Activated CD4-positive, alpha-beta T cell treated with anti-CD3 and anti-CD28 coated beads, Interleukin-2, Interleukin-4, amounts not matched to agents 100 ng/mL and 50 ng/mL, durations not matched to agents 16 hours and 8 hours (primary cell): ENCODE measurements at regions not wholly inside any gene's neighbourhood (a gene's known extent, or its start where the extent isn't known, plus 50 kb on each side); places are given as distances from the start of the nearest gene placed in this dataset.
"Not testable (repeated sequence)": the region's sequence is repeated elsewhere in the genome, so short reads cannot be mapped to it uniquely, and the experiment has no call there.

Experiments used
- DNase-seq: peaks from one replicate; pipeline ENCODE4 v3.0.0-alpha.2; 2020; ENCODE audit warnings: low spot score

- DNase-seq = not testable (repeated sequence)
Observed at GRCh38 chr14:83919675-83920074, 1610.3 kb upstream of the FLRT2 start.

GRCh38 chr14:83923842-83924241, 1606.1 kb upstream of the FLRT2 start:
- no peak for DNase-seq

- DNase-seq = no peak
Observed at GRCh38 chr14:83924259-83924658, 1605.7 kb upstream of the FLRT2 start.

- no peak for DNase-seq
Observed at GRCh38 chr14:83940253-83940652, 1589.7 kb upstream of the FLRT2 start.

- DNase-seq = no peak
Observed at GRCh38 chr14:83958359-83958758, 1571.6 kb upstream of the FLRT2 start.

GRCh38 chr14:83960832-83961512, 1569.0 kb upstream of the FLRT2 start:
- DNase-seq = no peak

- DNase-seq = no peak
Observed at GRCh38 chr14:83969998-83970397, 1559.9 kb upstream of the FLRT2 start.

GRCh38 chr14:83972631-83973030, 1557.3 kb upstream of the FLRT2 start:
- no peak for DNase-seq

- DNase-seq = no peak
Observed at GRCh38 chr14:83974647-83975163, 1555.2 kb upstream of the FLRT2 start.

GRCh38 chr14:83975435-83975834, 1554.5 kb upstream of the FLRT2 start:
- no peak for DNase-seq

- DNase-seq = no peak
Observed at GRCh38 chr14:83975841-83976770, 1553.8 kb upstream of the FLRT2 start.

- no peak for DNase-seq
Observed at GRCh38 chr14:83977583-83977982, 1552.4 kb upstream of the FLRT2 start.

GRCh38 chr14:83981676-83982258, 1548.2 kb upstream of the FLRT2 start:
- not testable (repeated sequence) for DNase-seq

GRCh38 chr14:83988275-83988674, 1541.7 kb upstream of the FLRT2 start:
- DNase-seq = no peak

GRCh38 chr14:83991666-83992065, 1538.3 kb upstream of the FLRT2 start:
- no peak for DNase-seq

- DNase-seq = no peak
Observed at GRCh38 chr14:83992857-83993256, 1537.1 kb upstream of the FLRT2 start.

GRCh38 chr14:83993545-83993944, 1536.4 kb upstream of the FLRT2 start:
- no peak for DNase-seq

- DNase-seq = no peak
Observed at GRCh38 chr14:83994020-83994419, 1535.9 kb upstream of the FLRT2 start.

- no peak for DNase-seq
Observed at GRCh38 chr14:84001023-84001422, 1528.9 kb upstream of the FLRT2 start.

- no peak for DNase-seq
Observed at GRCh38 chr14:84003346-84003745, 1526.6 kb upstream of the FLRT2 start.

GRCh38 chr14:84006643-84007155, 1523.2 kb upstream of the FLRT2 start:
- DNase-seq = no peak

- DNase-seq = no peak
Observed at GRCh38 chr14:84013424-84013823, 1516.5 kb upstream of the FLRT2 start.
